HUES6 (cell line): ENCODE measurements at regions not wholly inside any gene's neighbourhood (a gene's known extent, or its start where the extent isn't known, plus 50 kb on each side); places are given as distances from the start of the nearest gene placed in this dataset.
"Not testable (repeated sequence)": the region's sequence is repeated elsewhere in the genome, so short reads cannot be mapped to it uniquely, and the experiment has no call there.

ENCODE experiments used
- H3K27ac ChIP-seq: 2 replicates; pipeline ENCODE4 v1.7.0; 2013; ENCODE audit warnings: low read depth, mild to moderate bottlenecking, low read length, inconsistent platforms
- H3K27me3 ChIP-seq: 2 replicates; pipeline ENCODE4 v1.6.1; 2013; ENCODE audit warnings: low read length; ENCODE audit not compliant: control insufficient read depth, insufficient read depth
- H3K36me3 ChIP-seq: 2 replicates; pipeline ENCODE4 v1.6.1; 2013; ENCODE audit warnings: low read length; ENCODE audit not compliant: control insufficient read depth, insufficient read depth
- H3K4me1 ChIP-seq: 2 replicates; pipeline ENCODE4 v1.6.1; 2013; ENCODE audit warnings: low read length; ENCODE audit not compliant: control insufficient read depth, insufficient read depth
- H3K4me3 ChIP-seq: 2 replicates; pipeline ENCODE4 v1.5.1; 2013; ENCODE audit warnings: low read depth, low read length
- H3K9ac ChIP-seq: one replicate; pipeline ENCODE4 v1.6.1; 2013; ENCODE audit warnings: mild to moderate bottlenecking, low read length
- H3K9me3 ChIP-seq: 2 replicates; pipeline ENCODE4 v1.6.1; 2013; ENCODE audit warnings: low read depth, low read length; ENCODE audit not compliant: control insufficient read depth, insufficient read depth

- Histone ChIP-seq H3K9me3 (peaks cover 5% of the 10 kb centered on the region; the same call in 1 of the 2 replicates), H3K36me3 (no peaks in the 10 kb centered on the region), H3K27me3 (no peaks in the 10 kb centered on the region), H3K4me1 (peaks cover under 1% of the 10 kb centered on the region; the same call in 1 of the 2 replicates), H3K9ac (no peak overlapping the region), H3K27ac (no peak overlapping the region), H3K4me3 (no peak overlapping the region)
Measured at GRCh38 chr5:4576908-4577307, 563.2 kb upstream of the ADAMTS16 start.

- Histone ChIP-seq H3K9ac (no peak overlapping the region), H3K4me1 (no peaks in the 10 kb centered on the region; the same call in 1 of the 2 replicates), H3K9me3 (no peaks in the 10 kb centered on the region), H3K36me3 (no peaks in the 10 kb centered on the region), H3K4me3 (no peak overlapping the region), H3K27ac (no peak overlapping the region), H3K27me3 (no peaks in the 10 kb centered on the region)
Measured at GRCh38 chr5:4579679-4580078, 560.5 kb upstream of the ADAMTS16 start.

GRCh38 chr5:4580772-4581171 is 559.4 kb upstream of the ADAMTS16 start:
- Histone ChIP-seq H3K4me3 (no peak overlapping the region), H3K9ac (no peak overlapping the region), H3K27me3 (no peaks in the 10 kb centered on the region), H3K9me3 (no peaks in the 10 kb centered on the region), H3K27ac (no peak overlapping the region), H3K4me1 (no peaks in the 10 kb centered on the region; the same call in 1 of the 2 replicates), H3K36me3 (no peaks in the 10 kb centered on the region)

- H3K9ac ChIP-seq, result no peak overlapping the region
- H3K4me3 ChIP-seq, result no peak overlapping the region
- H3K9me3 ChIP-seq, result no peaks in the 10 kb centered on the region
- no peak overlapping the region for H3K27ac ChIP-seq
- no peaks in the 10 kb centered on the region for H3K27me3 ChIP-seq
- no peaks in the 10 kb centered on the region; the same call in 1 of the 2 replicates for H3K4me1 ChIP-seq
- H3K36me3 ChIP-seq, result no peaks in the 10 kb centered on the region
Measured at GRCh38 chr5:4581289-4581688, 558.8 kb upstream of the ADAMTS16 start.

- H3K4me3 ChIP-seq, result no peak overlapping the region
- peaks cover 7% of the 10 kb centered on the region; the same call in 1 of the 2 replicates for H3K4me1 ChIP-seq
- no peaks in the 10 kb centered on the region for H3K9me3 ChIP-seq
- no peak overlapping the region for H3K9ac ChIP-seq
- H3K36me3 ChIP-seq, result no peaks in the 10 kb centered on the region
- no peaks in the 10 kb centered on the region for H3K27me3 ChIP-seq
- H3K27ac ChIP-seq, result no peak overlapping the region
Measured at GRCh38 chr5:4584982-4585381, 555.1 kb upstream of the ADAMTS16 start.

- Histone ChIP-seq H3K4me1 (0 out of 2 replicates have a peak, but pooled peaks cover 5% of the 10 kb centered on the region), H3K27me3 (no peaks in the 10 kb centered on the region), H3K27ac (no peak overlapping the region), H3K36me3 (no peaks in the 10 kb centered on the region), H3K9ac (no peak overlapping the region), H3K9me3 (0 out of 2 replicates have a peak, but pooled peaks cover 3% of the 10 kb centered on the region), H3K4me3 (no peak overlapping the region)
Measured at GRCh38 chr5:4613440-4613839, 526.7 kb upstream of the ADAMTS16 start.

- H3K4me1 ChIP-seq, result 0 out of 2 replicates have a peak, but pooled peaks cover 5% of the 10 kb centered on the region
- H3K36me3 ChIP-seq, result no peaks in the 10 kb centered on the region
- no peaks in the 10 kb centered on the region for H3K27me3 ChIP-seq
- H3K27ac ChIP-seq, result no peak overlapping the region
- H3K4me3 ChIP-seq, result no peak overlapping the region
- H3K9ac ChIP-seq, result no peak overlapping the region
- 0 out of 2 replicates have a peak, but pooled peaks cover 1% of the 10 kb centered on the region for H3K9me3 ChIP-seq
Measured at GRCh38 chr5:4614088-4614487, 526.0 kb upstream of the ADAMTS16 start.

GRCh38 chr5:4615369-4615768 is 524.8 kb upstream of the ADAMTS16 start:
- not testable (repeated sequence) for H3K9ac ChIP-seq, H3K27me3 ChIP-seq, H3K36me3 ChIP-seq, H3K9me3 ChIP-seq, H3K27ac ChIP-seq, H3K4me1 ChIP-seq
- peak overlapping the region; percentile 4; the same call in 1 of the 2 replicates for H3K4me3 ChIP-seq

GRCh38 chr5:4625206-4625896 is 514.8 kb upstream of the ADAMTS16 start:
- H3K9me3 ChIP-seq, result peaks cover 3% of the 10 kb centered on the region; the same call in 1 of the 2 replicates
- H3K27ac ChIP-seq, result no peak overlapping the region
- no peaks in the 10 kb centered on the region for H3K36me3 ChIP-seq
- H3K4me1 ChIP-seq, result no peaks in the 10 kb centered on the region
- no peaks in the 10 kb centered on the region for H3K27me3 ChIP-seq
- no peak overlapping the region for H3K9ac ChIP-seq
- H3K4me3 ChIP-seq, result no peak overlapping the region

GRCh38 chr5:4627131-4627530 is 513.0 kb upstream of the ADAMTS16 start:
- H3K4me3 ChIP-seq, result no peak overlapping the region
- no peaks in the 10 kb centered on the region for H3K4me1 ChIP-seq

GRCh38 chr5:4627929-4628328 is 512.2 kb upstream of the ADAMTS16 start:
- H3K9me3 ChIP-seq, result peaks cover 3% of the 10 kb centered on the region; the same call in 1 of the 2 replicates

More at GRCh38 chr5:4627131-4627530, 513.0 kb upstream of the ADAMTS16 start:
- peaks cover 3% of the 10 kb centered on the region; the same call in 1 of the 2 replicates for H3K9me3 ChIP-seq
- no peak overlapping the region for H3K9ac ChIP-seq
- H3K36me3 ChIP-seq, result no peaks in the 10 kb centered on the region
- H3K27me3 ChIP-seq, result no peaks in the 10 kb centered on the region
- no peak overlapping the region for H3K27ac ChIP-seq

More at GRCh38 chr5:4627929-4628328, 512.2 kb upstream of the ADAMTS16 start:
- no peak overlapping the region for H3K27ac ChIP-seq
- no peaks in the 10 kb centered on the region for H3K4me1 ChIP-seq
- H3K9ac ChIP-seq, result no peak overlapping the region
- H3K4me3 ChIP-seq, result no peak overlapping the region
- no peaks in the 10 kb centered on the region for H3K27me3 ChIP-seq
- H3K36me3 ChIP-seq, result no peaks in the 10 kb centered on the region
